ENCODE measurements at regions not wholly inside any gene's neighbourhood (a gene's known extent, or its start where the extent isn't known, plus 50 kb on each side); places are given as distances from the start of the nearest gene placed in this dataset.

- H3K27me3 Mint-ChIP-seq = no peaks in the 10 kb centered on the region
- H3K4me1 Mint-ChIP-seq = no peaks in the 10 kb centered on the region
- no peak for ATAC-seq (replicated peaks)
- no peaks in the 10 kb centered on the region for H3K36me3 Mint-ChIP-seq (ENCODE audit: low read depth)
- peaks cover 10% of the 10 kb centered on the region for H3K9me3 Mint-ChIP-seq
- no peak overlapping the region for H3K4me3 Mint-ChIP-seq
- H3K27ac Mint-ChIP-seq = no peak overlapping the region
Measured at GRCh38 chr5:31083364-31083763, 110.1 kb upstream of the CDH6 start.

DNA sequence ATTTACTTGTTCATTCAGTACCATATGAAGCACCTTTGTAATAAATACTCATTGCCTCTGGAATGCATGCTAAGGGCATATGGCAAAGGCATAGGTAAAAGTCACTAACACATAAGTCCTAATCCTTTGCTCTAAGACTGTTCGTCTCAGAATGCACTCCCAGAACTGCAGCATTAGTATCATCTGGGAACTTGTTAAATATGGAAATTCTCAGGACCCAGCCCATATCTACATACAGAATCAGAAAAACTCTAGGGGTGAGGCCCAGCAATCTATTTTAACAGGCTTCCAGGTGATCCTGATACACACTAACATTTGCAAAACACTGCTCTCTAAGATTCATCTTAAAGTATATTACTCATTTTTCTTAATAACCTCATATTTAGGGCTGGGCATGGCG, 113.8 kb upstream of the CDH6 start:
- ATAC-seq (replicated peaks) = no peak
- H3K4me1 Mint-ChIP-seq = no peaks in the 10 kb centered on the region
- no peak overlapping the region for H3K27ac Mint-ChIP-seq
- H3K27me3 Mint-ChIP-seq = no peaks in the 10 kb centered on the region
- peaks cover 26% of the 10 kb centered on the region for H3K9me3 Mint-ChIP-seq
- no peaks in the 10 kb centered on the region for H3K36me3 Mint-ChIP-seq (ENCODE audit: low read depth)
- H3K4me3 Mint-ChIP-seq = no peak overlapping the region

- Mint-ChIP-seq H3K27ac (no peak overlapping the region), H3K4me3 (no peak overlapping the region), H3K36me3 (ENCODE audit: low read depth) (no peaks in the 10 kb centered on the region), H3K27me3 (no peaks in the 10 kb centered on the region), H3K9me3 (peaks cover 28% of the 10 kb centered on the region), H3K4me1 (no peaks in the 10 kb centered on the region)
- ATAC-seq (replicated peaks) = no peak
Measured at GRCh38 chr5:31078956-31079355, 114.5 kb upstream of the CDH6 start.

- Mint-ChIP-seq H3K27ac (no peak overlapping the region), H3K27me3 (no peaks in the 10 kb centered on the region), H3K4me1 (no peaks in the 10 kb centered on the region), H3K9me3 (peaks cover 21% of the 10 kb centered on the region), H3K36me3 (ENCODE audit: low read depth) (no peaks in the 10 kb centered on the region), H3K4me3 (no peak overlapping the region)
- no peak for ATAC-seq (replicated peaks)
Measured at GRCh38 chr5:31075981-31076380, 117.5 kb upstream of the CDH6 start.

- ATAC-seq (replicated peaks) = no peak
- Mint-ChIP-seq H3K27me3 (no peaks in the 10 kb centered on the region), H3K4me1 (no peaks in the 10 kb centered on the region), H3K36me3 (ENCODE audit: low read depth) (no peaks in the 10 kb centered on the region), H3K27ac (no peak overlapping the region), H3K4me3 (no peak overlapping the region), H3K9me3 (peaks cover 10% of the 10 kb centered on the region)
Measured at GRCh38 chr5:31068287-31068686, 125.2 kb upstream of the CDH6 start.

GRCh38 chr5:31066655-31067328, 126.7 kb upstream of the CDH6 start:
- Mint-ChIP-seq H3K27ac (no peak overlapping the region), H3K4me3 (no peak overlapping the region), H3K27me3 (no peaks in the 10 kb centered on the region), H3K9me3 (peaks cover 10% of the 10 kb centered on the region), H3K36me3 (ENCODE audit: low read depth) (no peaks in the 10 kb centered on the region), H3K4me1 (no peaks in the 10 kb centered on the region)
- no peak for ATAC-seq (replicated peaks)

DNA sequence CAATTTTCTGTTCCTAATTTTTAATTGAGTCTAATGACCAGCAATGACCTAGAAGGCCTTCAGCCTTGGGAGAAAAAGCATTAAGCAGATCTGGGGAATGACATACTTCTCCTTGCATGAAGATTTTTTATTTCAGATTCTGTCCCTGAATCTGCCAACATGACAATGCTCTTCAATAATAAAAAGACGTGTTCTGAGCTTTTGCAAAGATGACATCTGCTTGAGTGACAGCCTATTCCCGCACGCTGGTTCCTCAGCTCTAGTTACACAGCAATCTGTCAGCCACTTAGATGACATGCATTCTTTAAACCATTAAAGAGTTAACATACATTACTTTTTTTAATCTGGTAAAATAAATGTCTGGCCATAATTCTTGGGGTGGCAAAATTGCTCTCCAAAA, 129.3 kb upstream of the CDH6 start:
- no peak for ATAC-seq (replicated peaks)
- no peak overlapping the region for H3K27ac Mint-ChIP-seq
- H3K4me1 Mint-ChIP-seq = no peaks in the 10 kb centered on the region
- H3K27me3 Mint-ChIP-seq = no peaks in the 10 kb centered on the region
- H3K4me3 Mint-ChIP-seq = no peak overlapping the region
- no peaks in the 10 kb centered on the region for H3K36me3 Mint-ChIP-seq (ENCODE audit: low read depth)
- H3K9me3 Mint-ChIP-seq = peaks cover 15% of the 10 kb centered on the region

- H3K27me3 Mint-ChIP-seq = no peaks in the 10 kb centered on the region
- no peak for ATAC-seq (replicated peaks)
- no peak overlapping the region for H3K27ac Mint-ChIP-seq
- H3K36me3 Mint-ChIP-seq (ENCODE audit: low read depth) = no peaks in the 10 kb centered on the region
- H3K4me1 Mint-ChIP-seq = no peaks in the 10 kb centered on the region
- H3K4me3 Mint-ChIP-seq = no peak overlapping the region
- peaks cover 11% of the 10 kb centered on the region for H3K9me3 Mint-ChIP-seq
Measured at GRCh38 chr5:31062902-31063580, 130.4 kb upstream of the CDH6 start.

DNA sequence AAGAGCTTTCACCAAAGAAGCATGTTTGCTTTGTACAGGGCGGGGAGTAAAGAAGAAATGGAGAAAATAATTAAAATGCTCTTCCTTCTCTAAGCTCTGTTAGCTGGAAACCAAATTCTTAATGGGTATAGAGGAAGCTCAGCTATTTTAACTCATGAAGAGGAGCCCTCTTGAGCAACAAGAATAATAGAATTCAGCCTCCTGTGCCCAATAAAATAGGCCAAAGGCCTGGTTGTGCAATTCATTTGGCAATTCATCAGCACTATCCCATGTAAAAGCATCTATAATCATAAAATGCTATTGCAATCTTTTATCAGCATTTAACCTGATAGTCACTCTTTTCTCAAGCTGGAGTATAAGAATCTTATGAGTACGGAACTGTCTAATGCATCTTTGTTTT, 133.6 kb upstream of the CDH6 start:
- H3K27me3 Mint-ChIP-seq = no peaks in the 10 kb centered on the region
- H3K36me3 Mint-ChIP-seq (ENCODE audit: low read depth) = no peaks in the 10 kb centered on the region
- no peak overlapping the region for H3K27ac Mint-ChIP-seq
- H3K4me3 Mint-ChIP-seq = no peak overlapping the region
- H3K9me3 Mint-ChIP-seq = peaks cover 5% of the 10 kb centered on the region
- H3K4me1 Mint-ChIP-seq = no peaks in the 10 kb centered on the region
- ATAC-seq (replicated peaks) = no peak

- ATAC-seq (replicated peaks) = no peak
- H3K4me1 Mint-ChIP-seq = no peaks in the 10 kb centered on the region
- peaks cover 9% of the 10 kb centered on the region for H3K9me3 Mint-ChIP-seq
- H3K36me3 Mint-ChIP-seq (ENCODE audit: low read depth) = no peaks in the 10 kb centered on the region
- no peaks in the 10 kb centered on the region for H3K27me3 Mint-ChIP-seq
- H3K4me3 Mint-ChIP-seq = no peak overlapping the region
- no peak overlapping the region for H3K27ac Mint-ChIP-seq
Measured at GRCh38 chr5:31054453-31054852, 139.0 kb upstream of the CDH6 start.

GRCh38 chr5:31052937-31053658, 140.4 kb upstream of the CDH6 start:
- Mint-ChIP-seq H3K27ac (no peak overlapping the region), H3K9me3 (peaks cover 10% of the 10 kb centered on the region)
- ATAC-seq (replicated peaks) = no peak

GRCh38 chr5:31051316-31051715, 142.2 kb upstream of the CDH6 start:
- no peaks in the 10 kb centered on the region for H3K36me3 Mint-ChIP-seq (ENCODE audit: low read depth)
- ATAC-seq (replicated peaks) = no peak
- no peak overlapping the region for H3K4me3 Mint-ChIP-seq
- no peaks in the 10 kb centered on the region for H3K27me3 Mint-ChIP-seq
- H3K4me1 Mint-ChIP-seq = no peaks in the 10 kb centered on the region
- no peak overlapping the region for H3K27ac Mint-ChIP-seq
- H3K9me3 Mint-ChIP-seq = peaks cover 10% of the 10 kb centered on the region

More at GRCh38 chr5:31052937-31053658, 140.4 kb upstream of the CDH6 start:
- no peak overlapping the region for H3K4me3 Mint-ChIP-seq
- no peaks in the 10 kb centered on the region for H3K36me3 Mint-ChIP-seq (ENCODE audit: low read depth)
- H3K4me1 Mint-ChIP-seq = no peaks in the 10 kb centered on the region
- H3K27me3 Mint-ChIP-seq = no peaks in the 10 kb centered on the region

DNA sequence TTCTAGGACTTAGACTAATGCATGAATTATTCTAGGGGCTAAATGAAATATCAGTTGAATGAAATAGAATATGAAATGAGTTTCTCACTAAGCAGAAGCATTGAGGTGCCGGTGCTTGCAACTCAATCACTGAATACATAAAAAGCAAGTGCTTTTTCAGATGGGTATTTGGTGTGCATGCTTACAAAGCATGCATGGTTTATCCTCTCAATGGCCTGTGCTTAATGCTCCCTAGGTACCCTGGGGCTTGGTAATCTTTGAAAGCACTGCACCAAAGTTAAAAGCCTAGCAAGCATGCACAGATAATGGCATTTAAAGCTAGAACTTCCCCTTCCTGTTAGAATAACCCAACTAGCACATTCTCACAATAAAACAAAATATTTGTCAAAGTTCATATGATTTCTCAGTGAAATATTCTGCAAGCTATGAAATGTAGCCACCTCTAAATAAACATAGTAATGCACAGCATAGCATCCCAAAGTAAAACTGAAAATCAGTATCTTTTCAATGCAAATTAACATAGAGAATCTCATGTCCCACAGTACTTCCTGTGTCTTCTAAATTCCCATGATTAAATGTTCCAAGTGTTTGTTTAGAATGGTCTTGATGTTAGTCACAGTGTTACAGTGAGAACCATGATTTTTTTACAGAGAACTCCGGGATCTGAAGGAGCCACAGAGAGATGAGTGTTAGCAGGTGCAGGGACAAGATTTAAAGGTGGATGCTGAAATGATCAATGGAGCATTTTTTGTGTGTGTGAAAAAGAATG, 143.4 kb upstream of the CDH6 start:
- Mint-ChIP-seq H3K4me1 (no peaks in the 10 kb centered on the region), H3K36me3 (ENCODE audit: low read depth) (no peaks in the 10 kb centered on the region), H3K9me3 (peaks cover 11% of the 10 kb centered on the region), H3K27ac (no peak overlapping the region), H3K4me3 (no peak overlapping the region), H3K27me3 (no peaks in the 10 kb centered on the region)
- no peak for ATAC-seq (replicated peaks)

DNA sequence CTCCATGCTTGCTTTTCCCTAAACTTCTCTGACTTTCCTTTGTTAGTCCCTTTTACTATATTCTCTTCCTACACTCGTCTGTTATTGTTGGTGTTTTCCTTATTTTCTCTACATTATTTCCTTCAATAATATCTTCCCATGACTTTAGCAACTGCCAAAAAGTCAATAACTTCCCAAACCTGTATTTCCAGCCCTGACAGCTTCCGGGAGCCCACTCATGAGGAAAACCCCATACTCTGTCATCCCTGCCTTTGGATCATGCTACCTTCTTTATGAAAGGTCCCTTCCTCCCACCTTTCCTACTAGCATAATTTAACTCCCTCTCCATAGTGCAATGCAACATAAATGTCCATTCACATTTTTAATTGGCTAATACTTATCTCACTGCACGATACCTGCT, 144.0 kb upstream of the CDH6 start:
- H3K27ac Mint-ChIP-seq = no peak overlapping the region

More for the DNA sequence above, 144.0 kb upstream of the CDH6 start:
- no peaks in the 10 kb centered on the region for H3K27me3 Mint-ChIP-seq
- H3K36me3 Mint-ChIP-seq (ENCODE audit: low read depth) = no peaks in the 10 kb centered on the region
- no peak for ATAC-seq (replicated peaks)
- H3K4me1 Mint-ChIP-seq = no peaks in the 10 kb centered on the region
- H3K4me3 Mint-ChIP-seq = no peak overlapping the region
- H3K9me3 Mint-ChIP-seq = peaks cover 15% of the 10 kb centered on the region
